ENCODE measurements at regions not wholly inside any gene's neighbourhood (a gene's known extent, or its start where the extent isn't known, plus 50 kb on each side); places are given as distances from the start of the nearest gene placed in this dataset.

DNA sequence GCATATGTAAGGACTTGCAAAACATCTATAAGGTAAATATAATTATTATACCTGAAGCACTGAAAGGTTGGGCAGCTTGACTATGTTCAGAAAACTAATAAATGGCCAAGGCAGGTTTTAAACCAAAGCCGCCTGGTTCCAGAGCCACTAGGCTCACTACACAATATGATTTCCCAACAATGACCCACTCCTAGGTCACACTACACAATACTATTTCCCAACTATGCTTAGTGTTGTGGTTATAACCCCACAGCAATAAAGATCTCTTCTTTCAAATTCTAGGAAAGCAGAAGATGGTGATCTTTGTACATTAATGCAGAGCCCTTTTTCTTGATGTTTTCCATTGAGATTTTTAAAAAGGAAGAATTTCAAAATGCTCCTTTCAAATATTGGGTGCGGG lies 180.4 kb downstream of the CYRIA start:
- Histone ChIP-seq H3K36me3 (ENCODE audit: control insufficient read depth in 4 of 4, insufficient read depth in 3 of 4, low read depth in 1 of 4, low read length in 3 of 4) (no peaks in the 10 kb centered on the region), H3K9ac (ENCODE audit: low read depth in 1 of 2, low read length in 2 of 2) (no peak overlapping the region), H3K4me1 (ENCODE audit: control insufficient read depth in 4 of 4, insufficient read depth in 4 of 4, low read length in 3 of 4) (no peaks in the 10 kb centered on the region), H3K27me3 (ENCODE audit: control insufficient read depth in 4 of 4, insufficient read depth in 4 of 4, low read length in 3 of 4) (no peaks in the 10 kb centered on the region), H3K9me3 (ENCODE audit: control insufficient read depth in 4 of 4, low read length in 3 of 4) (no peaks in the 10 kb centered on the region), H3K4me3 (ENCODE audit: low read depth in 1 of 3, low read length in 3 of 3) (no peak overlapping the region), H3K27ac (ENCODE audit: low read depth in 1 of 2, low read length in 2 of 2) (no peak overlapping the region)
- no peak for DNase-seq (ENCODE audit: low spot score)
- TF ChIP-seq, protein P1, sequence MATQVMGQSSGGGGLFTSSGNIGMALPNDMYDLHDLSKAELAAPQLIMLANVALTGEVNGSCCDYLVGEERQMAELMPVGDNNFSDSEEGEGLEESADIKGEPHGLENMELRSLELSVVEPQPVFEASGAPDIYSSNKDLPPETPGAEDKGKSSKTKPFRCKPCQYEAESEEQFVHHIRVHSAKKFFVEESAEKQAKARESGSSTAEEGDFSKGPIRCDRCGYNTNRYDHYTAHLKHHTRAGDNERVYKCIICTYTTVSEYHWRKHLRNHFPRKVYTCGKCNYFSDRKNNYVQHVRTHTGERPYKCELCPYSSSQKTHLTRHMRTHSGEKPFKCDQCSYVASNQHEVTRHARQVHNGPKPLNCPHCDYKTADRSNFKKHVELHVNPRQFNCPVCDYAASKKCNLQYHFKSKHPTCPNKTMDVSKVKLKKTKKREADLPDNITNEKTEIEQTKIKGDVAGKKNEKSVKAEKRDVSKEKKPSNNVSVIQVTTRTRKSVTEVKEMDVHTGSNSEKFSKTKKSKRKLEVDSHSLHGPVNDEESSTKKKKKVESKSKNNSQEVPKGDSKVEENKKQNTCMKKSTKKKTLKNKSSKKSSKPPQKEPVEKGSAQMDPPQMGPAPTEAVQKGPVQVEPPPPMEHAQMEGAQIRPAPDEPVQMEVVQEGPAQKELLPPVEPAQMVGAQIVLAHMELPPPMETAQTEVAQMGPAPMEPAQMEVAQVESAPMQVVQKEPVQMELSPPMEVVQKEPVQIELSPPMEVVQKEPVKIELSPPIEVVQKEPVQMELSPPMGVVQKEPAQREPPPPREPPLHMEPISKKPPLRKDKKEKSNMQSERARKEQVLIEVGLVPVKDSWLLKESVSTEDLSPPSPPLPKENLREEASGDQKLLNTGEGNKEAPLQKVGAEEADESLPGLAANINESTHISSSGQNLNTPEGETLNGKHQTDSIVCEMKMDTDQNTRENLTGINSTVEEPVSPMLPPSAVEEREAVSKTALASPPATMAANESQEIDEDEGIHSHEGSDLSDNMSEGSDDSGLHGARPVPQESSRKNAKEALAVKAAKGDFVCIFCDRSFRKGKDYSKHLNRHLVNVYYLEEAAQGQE (IDR thresholded peaks at IDR 0.05): no peak
- TF ChIP-seq, protein P2, sequence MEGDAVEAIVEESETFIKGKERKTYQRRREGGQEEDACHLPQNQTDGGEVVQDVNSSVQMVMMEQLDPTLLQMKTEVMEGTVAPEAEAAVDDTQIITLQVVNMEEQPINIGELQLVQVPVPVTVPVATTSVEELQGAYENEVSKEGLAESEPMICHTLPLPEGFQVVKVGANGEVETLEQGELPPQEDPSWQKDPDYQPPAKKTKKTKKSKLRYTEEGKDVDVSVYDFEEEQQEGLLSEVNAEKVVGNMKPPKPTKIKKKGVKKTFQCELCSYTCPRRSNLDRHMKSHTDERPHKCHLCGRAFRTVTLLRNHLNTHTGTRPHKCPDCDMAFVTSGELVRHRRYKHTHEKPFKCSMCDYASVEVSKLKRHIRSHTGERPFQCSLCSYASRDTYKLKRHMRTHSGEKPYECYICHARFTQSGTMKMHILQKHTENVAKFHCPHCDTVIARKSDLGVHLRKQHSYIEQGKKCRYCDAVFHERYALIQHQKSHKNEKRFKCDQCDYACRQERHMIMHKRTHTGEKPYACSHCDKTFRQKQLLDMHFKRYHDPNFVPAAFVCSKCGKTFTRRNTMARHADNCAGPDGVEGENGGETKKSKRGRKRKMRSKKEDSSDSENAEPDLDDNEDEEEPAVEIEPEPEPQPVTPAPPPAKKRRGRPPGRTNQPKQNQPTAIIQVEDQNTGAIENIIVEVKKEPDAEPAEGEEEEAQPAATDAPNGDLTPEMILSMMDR (IDR thresholded peaks at IDR 0.05; ENCODE audit: low read depth, low read length, missing input control): no peak
- TF ChIP-seq, protein P3, sequence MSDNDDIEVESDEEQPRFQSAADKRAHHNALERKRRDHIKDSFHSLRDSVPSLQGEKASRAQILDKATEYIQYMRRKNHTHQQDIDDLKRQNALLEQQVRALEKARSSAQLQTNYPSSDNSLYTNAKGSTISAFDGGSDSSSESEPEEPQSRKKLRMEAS (IDR thresholded peaks at IDR 0.05): no peak
- 87% methylated on average over 2 of the region's 2 CpGs for WGBS

DNA sequence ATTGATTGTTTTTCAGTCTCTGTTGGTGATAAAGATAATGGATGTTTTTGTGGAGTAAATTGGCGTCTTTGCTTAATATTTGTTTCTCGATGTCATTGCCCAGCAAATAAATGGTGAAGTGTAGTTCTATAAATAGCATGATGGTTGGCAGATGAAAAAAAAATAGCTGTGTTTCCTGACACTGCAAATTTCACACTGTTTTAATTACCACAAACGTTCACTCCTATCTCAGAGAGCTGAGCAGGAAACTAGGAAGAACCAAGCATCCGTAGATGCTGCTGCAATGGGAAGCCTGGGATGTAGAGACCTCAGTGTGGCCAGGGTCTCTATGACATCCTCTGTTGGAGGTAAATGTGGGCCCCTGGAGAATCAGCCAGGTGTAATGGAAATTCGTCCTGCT lies 183.2 kb downstream of the CYRIA start:
- Histone ChIP-seq H3K27me3 (ENCODE audit: control insufficient read depth in 4 of 4, insufficient read depth in 4 of 4, low read length in 3 of 4) (no peaks in the 10 kb centered on the region), H3K27ac (ENCODE audit: low read depth in 1 of 2, low read length in 2 of 2) (no peak overlapping the region), H3K4me1 (ENCODE audit: control insufficient read depth in 4 of 4, insufficient read depth in 4 of 4, low read length in 3 of 4) (no peaks in the 10 kb centered on the region), H3K9me3 (ENCODE audit: control insufficient read depth in 4 of 4, low read length in 3 of 4) (no peaks in the 10 kb centered on the region), H3K9ac (ENCODE audit: low read depth in 1 of 2, low read length in 2 of 2) (no peak overlapping the region), H3K36me3 (ENCODE audit: control insufficient read depth in 4 of 4, insufficient read depth in 3 of 4, low read depth in 1 of 4, low read length in 3 of 4) (no peaks in the 10 kb centered on the region), H3K4me3 (ENCODE audit: low read depth in 1 of 3, low read length in 3 of 3) (no peak overlapping the region)
- no peak for DNase-seq (ENCODE audit: low spot score)
- 67% methylated on average over 5 of the region's 5 CpGs for WGBS
- TF ChIP-seq TAF1 (conservative IDR thresholded peaks at IDR 0.05): no peak
- TF ChIP-seq FOXA2 (IDR thresholded peaks at IDR 0.05): no peak
- TF ChIP-seq RXRA (IDR thresholded peaks at IDR 0.05): no peak
- TF ChIP-seq, protein P4, sequence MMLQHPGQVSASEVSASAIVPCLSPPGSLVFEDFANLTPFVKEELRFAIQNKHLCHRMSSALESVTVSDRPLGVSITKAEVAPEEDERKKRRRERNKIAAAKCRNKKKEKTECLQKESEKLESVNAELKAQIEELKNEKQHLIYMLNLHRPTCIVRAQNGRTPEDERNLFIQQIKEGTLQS (IDR thresholded peaks at IDR 0.05): no peak
- TF ChIP-seq HNF4G (IDR thresholded peaks at IDR 0.05): no peak
- no peak for TF ChIP-seq JUND (IDR thresholded peaks at IDR 0.05)
- no peak for TF ChIP-seq NR2F2 (IDR thresholded peaks at IDR 0.05)
- TF ChIP-seq EGR1 (IDR thresholded peaks at IDR 0.05; ENCODE audit: low read depth in 2 of 2): no peak
- no peak for TF ChIP-seq SP1 (IDR thresholded peaks at IDR 0.05)
- no peak for TF ChIP-seq FOXA1 (IDR thresholded peaks at IDR 0.05)

DNA sequence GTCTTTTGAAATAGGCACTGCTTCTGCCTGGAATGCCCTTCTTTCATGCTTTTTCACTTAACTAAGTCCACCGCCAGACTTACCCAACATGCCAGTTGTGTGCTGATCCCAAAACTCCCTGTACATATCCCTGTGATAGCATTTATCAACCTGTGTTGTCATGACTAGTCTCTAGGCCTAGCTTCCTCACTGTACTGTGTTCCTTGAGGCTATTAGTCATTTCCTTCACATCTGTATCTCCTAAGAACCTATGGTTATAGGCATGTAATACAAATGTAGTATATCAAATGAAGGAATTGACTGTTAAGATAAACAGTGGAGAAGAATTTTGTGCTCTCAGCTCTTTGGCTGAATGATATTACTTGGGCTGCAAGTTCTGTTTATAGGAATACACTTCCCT lies 184.3 kb downstream of the CYRIA start:
- DNase-seq (ENCODE audit: low spot score): no peak
- Histone ChIP-seq H3K36me3 (ENCODE audit: control insufficient read depth in 4 of 4, insufficient read depth in 3 of 4, low read depth in 1 of 4, low read length in 3 of 4) (no peaks in the 10 kb centered on the region), H3K27me3 (ENCODE audit: control insufficient read depth in 4 of 4, insufficient read depth in 4 of 4, low read length in 3 of 4) (no peaks in the 10 kb centered on the region), H3K4me3 (ENCODE audit: low read depth in 1 of 3, low read length in 3 of 3) (no peak overlapping the region), H3K27ac (ENCODE audit: low read depth in 1 of 2, low read length in 2 of 2) (no peak overlapping the region), H3K9me3 (ENCODE audit: control insufficient read depth in 4 of 4, low read length in 3 of 4) (no peaks in the 10 kb centered on the region), H3K9ac (ENCODE audit: low read depth in 1 of 2, low read length in 2 of 2) (no peak overlapping the region), H3K4me1 (ENCODE audit: control insufficient read depth in 4 of 4, insufficient read depth in 4 of 4, low read length in 3 of 4) (no peaks in the 10 kb centered on the region)
- 95% methylated on average over 1 of the region's 1 CpG for WGBS
- TF ChIP-seq, protein P2 (IDR thresholded peaks at IDR 0.05; ENCODE audit: low read depth, low read length, missing input control): no peak
- no peak for TF ChIP-seq FOXA1 (IDR thresholded peaks at IDR 0.05)
- no peak for TF ChIP-seq RAD21 (IDR thresholded peaks at IDR 0.05)
- no peak for TF ChIP-seq HNF4A (conservative IDR thresholded peaks at IDR 0.05)
- TF ChIP-seq JUND (IDR thresholded peaks at IDR 0.05): no peak
- TF ChIP-seq, protein P5, sequence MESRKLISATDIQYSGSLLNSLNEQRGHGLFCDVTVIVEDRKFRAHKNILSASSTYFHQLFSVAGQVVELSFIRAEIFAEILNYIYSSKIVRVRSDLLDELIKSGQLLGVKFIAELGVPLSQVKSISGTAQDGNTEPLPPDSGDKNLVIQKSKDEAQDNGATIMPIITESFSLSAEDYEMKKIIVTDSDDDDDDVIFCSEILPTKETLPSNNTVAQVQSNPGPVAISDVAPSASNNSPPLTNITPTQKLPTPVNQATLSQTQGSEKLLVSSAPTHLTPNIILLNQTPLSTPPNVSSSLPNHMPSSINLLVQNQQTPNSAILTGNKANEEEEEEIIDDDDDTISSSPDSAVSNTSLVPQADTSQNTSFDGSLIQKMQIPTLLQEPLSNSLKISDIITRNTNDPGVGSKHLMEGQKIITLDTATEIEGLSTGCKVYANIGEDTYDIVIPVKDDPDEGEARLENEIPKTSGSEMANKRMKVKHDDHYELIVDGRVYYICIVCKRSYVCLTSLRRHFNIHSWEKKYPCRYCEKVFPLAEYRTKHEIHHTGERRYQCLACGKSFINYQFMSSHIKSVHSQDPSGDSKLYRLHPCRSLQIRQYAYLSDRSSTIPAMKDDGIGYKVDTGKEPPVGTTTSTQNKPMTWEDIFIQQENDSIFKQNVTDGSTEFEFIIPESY (IDR thresholded peaks at IDR 0.05): no peak
